G401 (cell line): ENCODE measurements at regions not wholly inside any gene's neighbourhood (a gene's known extent, or its start where the extent isn't known, plus 50 kb on each side); places are given as distances from the start of the nearest gene placed in this dataset.
"Not testable (repeated sequence)": the region's sequence is repeated elsewhere in the genome, so short reads cannot be mapped to it uniquely, and the experiment has no call there.

Experiments
- DNase-seq: peaks from one replicate; pipeline ENCODE4 v3.0.0-alpha.2; 2015; ENCODE audit warnings: low spot score
- in situ Hi-C: cut with HindIII; loops from 2 replicates; pipeline ENCODE4 v1.10.0; 2016; ENCODE audit warnings: low sequenced_read_pairs, mixed read lengths

- no peak for DNase-seq
- in situ Hi-C loops: no loop called here
These were observed 61.5 kb downstream of the PRDM13 start for GRCh38 chr6:99668036-99668705.

DNA sequence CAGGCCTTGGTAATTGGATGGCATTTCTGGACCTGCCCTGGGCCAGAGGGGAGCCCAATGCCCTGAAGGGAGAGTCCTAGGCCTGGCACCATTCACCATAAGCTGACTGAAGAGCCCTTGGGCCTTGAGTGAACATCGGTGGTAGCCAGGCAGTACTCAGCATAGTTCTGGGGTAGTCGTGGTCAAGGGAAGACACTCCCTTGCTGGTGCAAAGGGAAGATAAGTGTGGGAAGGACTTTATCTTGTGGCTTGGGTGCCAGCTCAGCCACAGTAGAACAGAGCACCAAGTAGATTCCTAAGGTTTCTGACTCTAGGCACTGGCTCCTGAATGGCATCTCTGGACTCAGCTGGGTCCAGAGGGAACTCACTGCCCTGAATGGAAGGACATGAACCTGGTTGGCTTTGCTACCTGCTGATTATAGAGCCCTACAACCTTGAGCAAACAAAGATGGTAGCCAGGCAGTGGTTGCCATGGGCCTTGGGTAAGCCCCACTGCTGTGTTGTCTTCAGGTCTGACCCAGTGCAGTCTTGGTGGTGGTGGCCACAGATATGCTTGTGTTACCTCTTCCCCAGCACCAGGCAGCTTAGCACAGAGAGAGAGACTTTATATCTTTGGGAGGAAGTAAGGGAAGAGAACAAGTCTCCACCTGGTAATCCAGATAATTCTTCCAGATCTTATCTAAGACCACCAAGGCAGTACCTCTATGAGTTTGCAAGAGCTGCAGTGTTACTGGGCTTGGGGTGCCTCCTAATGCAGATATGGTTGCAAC, 83.5 kb downstream of the PRDM13 start:
- in situ Hi-C loops: no loop called here
- no peak for DNase-seq

GRCh38 chr6:99702287-99702686, 95.7 kb downstream of the PRDM13 start:
- in situ Hi-C loops, DNase-seq: not testable (repeated sequence)

DNA sequence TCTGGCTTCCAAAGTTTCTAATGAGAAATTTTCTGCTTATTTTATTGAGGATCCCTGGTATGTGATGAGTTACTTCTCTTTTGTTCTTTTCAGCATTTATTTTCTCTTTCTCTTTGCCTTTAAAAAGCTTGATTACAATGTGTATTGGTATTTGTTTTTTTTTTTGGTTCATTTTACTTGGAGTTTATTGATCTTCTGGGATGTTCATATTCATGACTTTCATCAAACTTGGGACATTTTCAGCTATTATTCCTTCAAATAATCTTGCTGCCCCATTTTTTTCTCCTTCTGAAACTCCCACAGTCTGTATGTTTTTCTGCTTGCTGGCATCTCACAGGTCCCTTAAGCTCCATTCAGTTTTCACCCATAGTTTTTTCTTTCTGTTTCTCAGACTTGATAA, 102.4 kb downstream of the PRDM13 start:
- in situ Hi-C loops: no loop called here

DNA sequence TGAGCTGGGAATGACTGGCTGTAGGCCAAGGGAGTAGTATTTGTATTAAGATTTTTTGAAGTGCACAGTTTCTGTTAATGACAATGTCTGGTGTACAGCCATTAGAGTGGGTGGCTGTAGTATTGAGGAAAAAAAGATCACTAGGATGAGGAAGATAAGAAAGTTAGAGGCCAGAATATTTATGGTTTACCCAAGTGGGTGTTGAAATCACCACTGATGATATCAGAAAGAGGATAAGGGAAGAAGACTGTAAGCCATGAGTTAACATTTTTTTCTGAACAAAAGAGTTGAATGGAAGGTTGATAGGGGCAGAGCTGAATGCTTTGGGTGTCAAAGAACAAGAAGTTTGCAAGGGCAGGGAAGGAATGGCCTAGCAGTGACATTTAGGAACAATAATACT, 104.7 kb downstream of the PRDM13 start:
- in situ Hi-C loops: no loop called here
- no peak for DNase-seq

More for the DNA sequence above, 102.4 kb downstream of the PRDM13 start:
- DNase-seq: no peak

DNA sequence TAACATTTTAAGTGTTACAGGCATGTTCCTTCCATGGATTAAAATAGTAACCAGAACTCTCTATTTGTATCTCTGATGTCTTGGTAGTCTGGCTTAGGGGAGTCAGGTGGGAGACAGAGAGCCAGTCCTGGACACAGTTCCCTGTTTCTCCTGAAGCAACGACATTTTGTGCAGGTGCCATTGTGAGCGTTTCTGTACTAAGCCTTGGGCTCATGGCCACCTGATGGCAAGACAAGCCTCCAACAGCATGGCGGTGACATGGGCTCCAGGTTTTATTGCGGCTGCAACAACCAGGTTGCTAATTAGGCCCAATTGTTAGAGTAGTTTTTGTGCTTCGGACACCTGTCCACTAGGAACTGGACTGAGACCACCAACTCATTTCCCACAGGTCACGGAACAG, 105.3 kb downstream of the PRDM13 start:
- in situ Hi-C loops: no loop called here
- no peak for DNase-seq

DNA sequence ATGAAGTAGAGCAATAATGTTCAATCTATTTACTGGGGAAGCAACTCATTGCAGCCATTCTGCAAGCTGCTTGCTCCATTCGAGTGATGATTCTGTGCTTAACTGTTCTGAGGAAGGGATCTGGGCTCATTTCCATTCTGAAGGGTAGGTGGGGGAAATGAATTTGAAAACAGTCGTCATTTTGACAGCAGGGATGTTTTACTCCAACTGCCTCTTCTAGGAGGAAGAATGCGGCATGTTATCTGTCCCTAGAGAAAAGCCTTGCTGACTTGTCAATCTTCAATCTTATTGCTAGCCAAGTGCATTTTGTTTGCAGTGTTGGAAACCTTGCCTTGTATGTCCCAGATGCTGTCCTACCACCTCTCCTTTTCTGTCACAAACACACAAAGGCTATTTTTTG, 105.9 kb downstream of the PRDM13 start:
- peak; percentile 18 for DNase-seq
- in situ Hi-C loops: no loop called here

- in situ Hi-C loops, DNase-seq: not testable (repeated sequence)
These were observed 115.4 kb downstream of the PRDM13 start for GRCh38 chr6:99722043-99722442.

DNA sequence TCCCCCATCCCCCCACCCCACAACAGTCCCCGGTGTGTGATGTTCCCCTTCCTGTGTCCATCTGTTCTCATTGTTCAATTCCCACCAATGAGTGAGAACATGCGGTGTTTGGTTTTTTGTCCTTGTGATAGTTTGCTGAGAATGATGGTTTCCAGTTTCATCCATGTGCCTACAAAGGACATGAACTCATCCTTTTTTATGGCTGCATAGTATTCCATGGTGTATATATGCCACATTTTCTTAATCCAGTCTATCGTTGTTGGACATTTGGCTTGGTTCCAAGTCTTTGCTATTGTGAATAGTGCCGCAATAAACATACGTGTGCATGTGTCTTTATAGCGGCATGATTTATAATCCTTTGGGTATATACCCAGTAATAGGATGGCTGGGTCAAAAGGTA, 123.6 kb downstream of the PRDM13 start:
- in situ Hi-C loops: not testable (repeated sequence)

DNA sequence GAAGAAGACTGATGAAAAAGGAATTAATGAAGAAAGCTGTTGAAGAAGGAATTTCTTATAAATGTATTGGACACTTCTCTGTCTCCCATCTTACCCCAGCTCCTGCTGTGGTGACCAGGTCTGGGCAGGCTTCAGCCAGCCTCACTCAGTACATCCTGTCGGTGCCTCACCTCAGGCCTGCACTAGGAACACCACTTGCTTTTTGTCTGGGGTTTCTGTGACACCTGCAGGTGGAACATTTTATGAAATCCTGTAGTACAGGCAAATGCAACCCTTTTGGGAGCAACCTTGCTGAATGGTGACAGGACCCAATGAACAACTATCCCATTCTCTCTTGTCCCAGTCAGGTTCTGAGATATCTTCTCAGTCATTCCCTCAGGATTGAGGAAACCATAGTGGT, 129.7 kb downstream of the PRDM13 start:
- in situ Hi-C loops: no loop called here
- DNase-seq: peak; percentile 62

More for the DNA sequence above, 123.6 kb downstream of the PRDM13 start:
- DNase-seq: not testable (repeated sequence)

GRCh38 chr6:99739526-99739925, 132.9 kb downstream of the PRDM13 start:
- DNase-seq: peak; percentile 99
- in situ Hi-C loops: no loop called here

DNA sequence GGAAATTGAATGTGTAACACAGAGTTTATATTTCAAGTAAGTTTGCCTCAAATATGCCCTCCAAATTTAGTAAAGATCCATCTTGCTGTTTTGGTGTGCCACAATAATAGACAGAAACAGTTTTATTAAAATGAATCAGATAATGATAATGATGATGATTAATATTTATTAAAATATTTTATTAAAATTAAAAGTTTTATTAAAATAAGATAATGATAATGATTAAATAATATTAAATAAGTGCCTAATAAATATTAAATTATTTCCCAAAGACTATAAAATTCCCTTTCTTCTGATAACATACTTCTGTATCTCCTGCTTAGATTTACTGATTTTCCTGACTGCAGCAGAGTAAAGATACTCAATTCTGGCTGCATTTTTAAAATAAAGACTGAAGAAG, 134.5 kb downstream of the PRDM13 start:
- in situ Hi-C loops: no loop called here
- DNase-seq: no peak

- in situ Hi-C loops: no loop called here
- DNase-seq: no peak
These were observed 137.0 kb downstream of the PRDM13 start for GRCh38 chr6:99743647-99744046.

DNA sequence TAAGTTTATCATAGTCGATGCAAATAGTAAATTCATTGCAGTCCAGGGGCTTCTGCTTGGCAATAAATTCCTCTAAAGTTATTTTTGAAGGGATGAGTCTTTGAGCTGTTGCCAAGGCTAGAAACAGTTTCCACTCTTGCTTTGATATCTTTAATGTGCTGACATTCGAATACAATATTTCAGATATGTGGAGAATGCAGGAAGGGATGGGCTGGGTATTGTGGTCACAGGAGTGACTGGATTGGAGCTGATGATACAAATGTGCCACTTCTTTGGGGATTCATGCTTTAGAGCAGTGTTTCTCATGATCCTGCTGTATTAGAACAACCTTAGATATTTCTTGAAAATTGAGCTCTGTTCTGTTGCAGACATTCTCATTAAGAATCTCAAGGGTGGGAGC, 139.0 kb downstream of the PRDM13 start:
- in situ Hi-C loops: no loop called here
- DNase-seq: no peak

GRCh38 chr6:99746261-99746895, 139.7 kb downstream of the PRDM13 start:
- peak; percentile 92 for DNase-seq
- in situ Hi-C loops: no loop called here

DNA sequence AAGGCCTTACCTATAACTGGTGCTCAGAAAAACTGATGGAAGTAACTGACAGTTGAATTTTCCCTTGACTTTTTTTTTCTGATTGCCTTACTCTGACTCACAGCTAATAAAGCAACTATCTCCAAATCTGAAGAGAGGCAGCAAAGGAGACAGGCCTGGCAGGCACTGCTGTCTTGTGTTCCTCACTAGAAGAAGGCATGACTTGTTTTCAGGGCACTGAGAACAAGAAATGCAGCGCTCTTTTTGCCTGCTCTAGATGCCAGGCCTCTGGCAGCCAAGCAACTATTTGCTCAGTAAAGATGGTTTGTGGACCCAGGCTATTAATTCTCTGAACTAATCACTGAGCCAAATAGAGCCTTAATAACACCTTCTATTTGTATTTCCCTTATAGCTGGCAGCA, 155.1 kb downstream of the PRDM13 start:
- in situ Hi-C loops: no loop called here
- DNase-seq: no peak

- in situ Hi-C loops: no loop called here
- DNase-seq: no peak
These were observed 161.5 kb downstream of the PRDM13 start for GRCh38 chr6:99768166-99768565.

GRCh38 chr6:99779631-99780555, 173.3 kb downstream of the PRDM13 start:
- in situ Hi-C loops: no loop called here
- no peak for DNase-seq

DNA sequence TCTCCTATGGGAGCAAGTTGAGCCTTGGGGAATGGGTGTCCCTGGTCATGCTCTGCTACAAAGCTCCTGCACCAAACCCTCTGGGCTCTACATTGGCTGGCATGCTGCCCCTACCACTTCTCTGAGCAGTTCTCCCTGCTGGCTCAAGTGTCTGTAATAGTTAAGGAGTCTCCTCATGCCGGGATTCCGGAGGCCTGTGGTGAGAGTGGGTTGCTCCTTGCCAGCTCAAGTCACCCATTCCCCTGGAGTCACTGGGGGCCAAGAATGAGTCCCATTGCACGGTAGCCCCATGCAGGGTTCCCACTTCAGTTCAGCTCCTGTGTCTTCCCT, 173.9 kb downstream of the PRDM13 start:
- DNase-seq: no peak
- in situ Hi-C loops: no loop called here
